Endothelial cell of umbilical vein (primary cell): ENCODE measurements at regions not wholly inside any gene's neighbourhood (a gene's known extent, or its start where the extent isn't known, plus 50 kb on each side); places are given as distances from the start of the nearest gene placed in this dataset.

Experiments
- BruUV-seq: library from RNA; stranded (reverse); fragments of 400-500 nt; replicated peaks from 2 replicates; lab custom pipeline; 2021; lab: Mats Ljungman, UMichigan
- CTCF ChIA-PET: fragments of 300-600, 350-600 bp; sonication (Branson Sonifier 250); formaldehyde crosslinking; loops from one replicate; lab custom pipeline; 2021; ENCODE audit warnings: antibody characterized with exemption, inconsistent platforms; lab: Charles Lee
- POLR2A ChIA-PET: fragments of 300-600, 350-600 bp; sonication (Branson Sonifier 250); formaldehyde crosslinking; loops from one replicate; lab custom pipeline; 2021; ENCODE audit warnings: antibody characterized with exemption, inconsistent platforms; lab: Charles Lee
- DNase-seq: peaks from one replicate; pipeline ENCODE4 v3.0.0-alpha.2; 2011; ENCODE audit warnings: low read depth, low spot score
- FAIRE-seq: peaks from 2 replicates; lab custom pipeline; 2011; peaks lifted over from hg19 to GRCh38; lab: Jason Lieb, UNC
- H2AFZ ChIP-seq: 2 replicates; pipeline ENCODE4 v1.6.0; 2012; ENCODE audit warnings: low read depth, low read length, control low read depth, inconsistent platforms
- H3K27ac ChIP-seq: 2 replicates; pipeline ENCODE4 v1.5.1; 2011; ENCODE audit warnings: low read depth, mild to moderate bottlenecking, control low read depth, low read length, moderate library complexity; ENCODE audit not compliant: insufficient read depth
- H3K27me3 ChIP-seq, 2 experiments: 2 replicates each; pipeline versions ENCODE4 v1.6.0 to v1.6.1; 2011; ENCODE audit warnings: low read length in 2 of 2, mixed read lengths in 1 of 2; ENCODE audit not compliant: control insufficient read depth in 2 of 2, insufficient read depth in 2 of 2
- H3K36me3 ChIP-seq, 2 experiments: 2 replicates in 1 of 2; 3 replicates in 1 of 2; pipeline ENCODE4 v1.5.1; 2011; ENCODE audit warnings: low read length in 2 of 2, mild to moderate bottlenecking in 1 of 2, moderate library complexity in 1 of 2; ENCODE audit not compliant: control insufficient read depth in 2 of 2, insufficient read depth in 2 of 2; ENCODE audit errors: extremely low read depth in 1 of 2
- H3K4me1 ChIP-seq: 3 replicates; pipeline ENCODE4 v1.5.1; 2011; ENCODE audit warnings: mild to moderate bottlenecking, low read length; ENCODE audit not compliant: control insufficient read depth, insufficient read depth; ENCODE audit errors: extremely low read depth
- H3K4me2 ChIP-seq: 2 replicates; pipeline ENCODE4 v1.6.1; 2011; ENCODE audit warnings: low read length, control low read depth, mixed read lengths; ENCODE audit not compliant: insufficient read depth
- H3K4me3 ChIP-seq, 3 experiments: fragments of 200-600 bp in 1 of 3; sonication (generic), shearing (Covaris generic) in 1 of 3; replicated peaks in 1 of 3; 2 replicates each; pipeline ENCODE4 v1.5.1; 2011 to 2016; ENCODE audit warnings: control low read depth in 3 of 3, low read length in 3 of 3, mild to moderate bottlenecking in 2 of 3, inconsistent platforms in 1 of 3, low read depth in 1 of 3, moderate library complexity in 1 of 3; ENCODE audit not compliant: insufficient read depth in 1 of 3
- H3K79me2 ChIP-seq: 2 replicates; pipeline ENCODE4 v1.6.0; 2012; ENCODE audit warnings: low read length, inconsistent platforms; ENCODE audit not compliant: control insufficient read depth, insufficient read depth
- H3K9ac ChIP-seq: replicated peaks from 2 replicates; pipeline ENCODE3; 2011; ENCODE audit warnings: low read length, control low read depth; ENCODE audit not compliant: insufficient read depth; ENCODE audit errors: extremely low read depth
- H3K9me1 ChIP-seq: replicated peaks from 3 replicates; pipeline ENCODE4 v1.6.0; 2011; ENCODE audit warnings: mild to moderate bottlenecking, low read length; ENCODE audit not compliant: control insufficient read depth, insufficient read depth; ENCODE audit errors: extremely low read depth
- H3K9me3 ChIP-seq: replicated peaks from 2 replicates; pipeline ENCODE4 v1.5.1; 2012; ENCODE audit warnings: low read length, inconsistent platforms; ENCODE audit not compliant: control insufficient read depth, insufficient read depth
- H4K20me1 ChIP-seq: replicated peaks from 2 replicates; pipeline ENCODE3; 2011; ENCODE audit warnings: mild to moderate bottlenecking, low read length; ENCODE audit not compliant: control insufficient read depth, insufficient read depth; ENCODE audit errors: extremely low read depth
- CTCF ChIP-seq, 2 donors: IDR thresholded peaks; 1 replicate in 1 of 2; 2 replicates in 1 of 2; pipeline ENCODE4 v1.5.1; 2011; ENCODE audit warnings: low read length in 2 of 2, mild to moderate bottlenecking in 2 of 2, moderate library complexity in 2 of 2, control low read depth in 1 of 2, inconsistent platforms in 1 of 2, low read depth in 1 of 2; ENCODE audit not compliant: insufficient read depth in 1 of 2; ENCODE audit errors: extremely low read depth in 1 of 2
- EZH2 ChIP-seq: IDR thresholded peaks from 2 replicates; pipeline ENCODE4 v1.6.1; 2012; ENCODE audit warnings: borderline replicate concordance, low read depth, mild to moderate bottlenecking, moderate library complexity, low read length, inconsistent platforms; ENCODE audit not compliant: severe bottlenecking
- FOS ChIP-seq: IDR thresholded peaks from 2 replicates; pipeline ENCODE4 v1.6.1; 2011; ENCODE audit warnings: mild to moderate bottlenecking, low read length, moderate library complexity, borderline replicate concordance; ENCODE audit not compliant: insufficient read depth
- GATA2 ChIP-seq: IDR thresholded peaks from 2 replicates; pipeline ENCODE4 v1.7.0; 2011; ENCODE audit warnings: low read depth, mild to moderate bottlenecking, moderate library complexity, mixed read lengths, low read length; ENCODE audit not compliant: insufficient read length, insufficient read depth
- JUN ChIP-seq: IDR thresholded peaks from 2 replicates; pipeline ENCODE4 v1.6.1; 2011; ENCODE audit warnings: borderline replicate concordance, low read depth; ENCODE audit not compliant: insufficient read length, insufficient read depth
- MAX ChIP-seq: IDR thresholded peaks from 2 replicates; pipeline ENCODE4 v1.6.1; 2011; ENCODE audit not compliant: insufficient read depth, insufficient read length
- MYC ChIP-seq: IDR thresholded peaks from one replicate; pipeline ENCODE4 v1.6.1; 2011; ENCODE audit warnings: mild to moderate bottlenecking, low read depth, low read length
- POLR2A ChIP-seq: IDR thresholded peaks from 2 replicates; pipeline ENCODE4 v1.6.1; 2012; ENCODE audit warnings: low read depth, mild to moderate bottlenecking, control low read depth, low read length
- POLR2AphosphoS5 ChIP-seq: IDR thresholded peaks from 2 replicates; pipeline ENCODE4 v1.6.1; 2012; ENCODE audit warnings: low read depth, mild to moderate bottlenecking, control low read depth, low read length, moderate library complexity; ENCODE audit not compliant: insufficient read depth
- dilution Hi-C: fragments of 300-500 bp; cut with MboI; formaldehyde crosslinking; loops from one replicate; pipeline ENCODE4 v1.15.0; 2019; ENCODE audit warnings: low sequenced_read_pairs; ENCODE audit not compliant: extremely low pct_ligation_motif_present
- intact Hi-C: fragments of 100-400 bp; cut with micrococcal nuclease; formaldehyde crosslinking; loops from one replicate; pipeline ENCODE4 v1.10.0; 2022

GRCh38 chr6:37552267-37552666 is 52.6 kb upstream of the CCDC167 start:
- H4K20me1 ChIP-seq: no peaks in the 10 kb centered on the region
- intact Hi-C loops (loop anchor here (5.0 kb wide), 3 partner anchors 55 to 225 kb away; partner anchors contain the start of gene CCDC167), dilution Hi-C loops (no loop called here)
- H3K27me3 ChIP-seq: no peaks in the 10 kb centered on the region
- no peak overlapping the region for H3K27ac ChIP-seq
- peaks cover 36% of the 10 kb centered on the region for H3K4me1 ChIP-seq
- H3K9me3 ChIP-seq: no peaks in the 10 kb centered on the region
- no peak overlapping the region for H3K4me3 ChIP-seq
- BruUV-seq: no TSS peak
- H3K9ac ChIP-seq: no peak overlapping the region
- H3K4me2 ChIP-seq: no peak overlapping the region
- no peaks in the 10 kb centered on the region for H3K9me1 ChIP-seq
- ChIA-PET POLR2A (no interaction called here), CTCF (no interaction called here)
- no peak for TF ChIP-seq CTCF (IDR thresholded peaks at IDR 0.05; ENCODE audit: extremely low read depth in 1 of 2, insufficient read depth in 1 of 2, low read depth in 1 of 2, low read length in 2 of 2)
- TF ChIP-seq MYC: no peak
- TF ChIP-seq MAX: no peak
- TF ChIP-seq POLR2AphosphoS5: no peak
- TF ChIP-seq JUN: no peak
- no peak for TF ChIP-seq FOS
- no peak for TF ChIP-seq EZH2
- TF ChIP-seq GATA2: no peak
- no peak for TF ChIP-seq POLR2A
- no peaks in the 10 kb centered on the region for H3K79me2 ChIP-seq
- DNase-seq (no peak), FAIRE-seq (peak; percentile 66)
- H3K36me3 ChIP-seq: no peaks in the 10 kb centered on the region
- H2AFZ ChIP-seq: no peak overlapping the region
